Prostate gland (tissue), 2 donors: ENCODE measurements at regions not wholly inside any gene's neighbourhood (a gene's known extent, or its start where the extent isn't known, plus 50 kb on each side); places are given as distances from the start of the nearest gene placed in this dataset.

ENCODE experiments used
- DNase-seq: peaks from one replicate; pipeline ENCODE4 v3.0.0-alpha.2; 2019; ENCODE audit warnings: low spot score
- H3K27ac ChIP-seq, 2 donors: fragments of 200-600 bp; sonication (generic); 2 replicates each; pipeline ENCODE4 v1.5.1; 2017 to 2019
- H3K27me3 ChIP-seq: fragments of 200-600 bp; sonication (generic); replicated peaks from 2 replicates; pipeline ENCODE4 v1.5.1; 2019; ENCODE audit not compliant: insufficient read depth
- H3K36me3 ChIP-seq, 2 donors: fragments of 200-600 bp; sonication (generic); 1 replicate in 1 of 2; 2 replicates in 1 of 2; pipeline versions ENCODE4 v1.5.1 to v1.8.1; 2017 to 2019
- H3K4me1 ChIP-seq: fragments of 200-600 bp; sonication (generic); replicated peaks from 2 replicates; pipeline ENCODE4 v1.5.1; 2019
- H3K4me3 ChIP-seq, 2 donors: fragments of 200-600 bp; sonication (generic); 2 replicates each; pipeline ENCODE4 v1.5.1; 2017 to 2019
- H3K9me3 ChIP-seq: fragments of 200-600 bp; sonication (generic); 2 replicates; pipeline ENCODE4 v1.5.1; 2017
- POLR2A ChIP-seq: fragments of 450-650 bp; IDR thresholded peaks from one replicate; pipeline ENCODE4 v1.6.1; 2016; ENCODE audit warnings: antibody characterized with exemption, mild to moderate bottlenecking
- POLR2AphosphoS5 ChIP-seq: sonication (generic); formaldehyde crosslinking; IDR thresholded peaks from one replicate; pipeline ENCODE4 v1.6.1; 2017; ENCODE audit warnings: antibody characterized with exemption
- WGBS: methylation state at CpG from one replicate; pipeline ENCODE4 v1.1.5; 2018; 5-methylcytosine and 5-hydroxymethylcytosine counted together
- intact Hi-C: fragments of 100-400 bp; cut with DNase I; formaldehyde crosslinking; loops from one replicate; pipeline ENCODE4 v1.14.2; 2022
- TF ChIP-seq, protein P1 (sequence below), 4 experiments: fragments of 200-600 bp in 2 of 4; fragments of 450-650 bp in 2 of 4; sonication (generic) in 2 of 4; IDR thresholded peaks; 1 replicate in 3 of 4; 2 replicates in 1 of 4; pipeline ENCODE4 v1.5.1; 2016 to 2019; ENCODE audit warnings: antibody characterized with exemption in 4 of 4, mild to moderate bottlenecking in 2 of 4, moderate library complexity in 2 of 4

GRCh38 chr4:117793845-117794480, 240.3 kb upstream of the NDST3 start:
- intact Hi-C loops, result no loop called here
- Histone ChIP-seq H3K36me3 (no peaks in the 10 kb centered on the region), H3K9me3 (no peaks in the 10 kb centered on the region), H3K27ac (no peak overlapping the region), H3K4me3 (no peak overlapping the region), H3K27me3 (no peaks in the 10 kb centered on the region), H3K4me1 (no peaks in the 10 kb centered on the region)
- TF ChIP-seq POLR2A, result no peak
- TF ChIP-seq, protein P1, sequence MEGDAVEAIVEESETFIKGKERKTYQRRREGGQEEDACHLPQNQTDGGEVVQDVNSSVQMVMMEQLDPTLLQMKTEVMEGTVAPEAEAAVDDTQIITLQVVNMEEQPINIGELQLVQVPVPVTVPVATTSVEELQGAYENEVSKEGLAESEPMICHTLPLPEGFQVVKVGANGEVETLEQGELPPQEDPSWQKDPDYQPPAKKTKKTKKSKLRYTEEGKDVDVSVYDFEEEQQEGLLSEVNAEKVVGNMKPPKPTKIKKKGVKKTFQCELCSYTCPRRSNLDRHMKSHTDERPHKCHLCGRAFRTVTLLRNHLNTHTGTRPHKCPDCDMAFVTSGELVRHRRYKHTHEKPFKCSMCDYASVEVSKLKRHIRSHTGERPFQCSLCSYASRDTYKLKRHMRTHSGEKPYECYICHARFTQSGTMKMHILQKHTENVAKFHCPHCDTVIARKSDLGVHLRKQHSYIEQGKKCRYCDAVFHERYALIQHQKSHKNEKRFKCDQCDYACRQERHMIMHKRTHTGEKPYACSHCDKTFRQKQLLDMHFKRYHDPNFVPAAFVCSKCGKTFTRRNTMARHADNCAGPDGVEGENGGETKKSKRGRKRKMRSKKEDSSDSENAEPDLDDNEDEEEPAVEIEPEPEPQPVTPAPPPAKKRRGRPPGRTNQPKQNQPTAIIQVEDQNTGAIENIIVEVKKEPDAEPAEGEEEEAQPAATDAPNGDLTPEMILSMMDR (IDR thresholded peaks at IDR 0.05), result no peak
- TF ChIP-seq POLR2AphosphoS5, result no peak
- DNase-seq, result no peak
- 17% methylated on average over 3 of the region's 3 CpGs for WGBS

DNA sequence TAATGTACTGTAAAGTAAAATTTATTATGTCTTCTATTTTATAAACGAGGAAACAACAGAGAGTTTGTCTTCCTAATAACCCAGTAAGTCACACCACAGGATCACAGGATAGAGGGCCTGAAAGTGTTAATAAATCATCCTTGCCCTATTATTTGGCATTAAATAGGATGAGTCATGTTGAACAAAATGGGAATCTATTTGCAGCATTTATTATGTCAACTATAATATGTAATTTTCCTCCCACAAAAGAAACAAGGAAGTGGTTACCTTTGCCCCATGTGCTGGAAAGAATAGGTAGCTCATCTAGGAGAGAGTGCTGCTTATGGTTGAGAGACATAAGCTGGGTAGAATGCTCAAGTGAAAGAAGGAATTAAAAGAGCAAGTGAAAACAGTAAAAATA, 237.6 kb upstream of the NDST3 start:
- WGBS, result 29% methylated on average over 1 of the region's 1 CpG
- no peak overlapping the region for H3K4me3 ChIP-seq
- no peaks in the 10 kb centered on the region for H3K4me1 ChIP-seq
- DNase-seq, result no peak
- no peaks in the 10 kb centered on the region for H3K36me3 ChIP-seq
- no peaks in the 10 kb centered on the region for H3K9me3 ChIP-seq
- TF ChIP-seq POLR2A (no peak), POLR2AphosphoS5 (no peak)
- TF ChIP-seq, protein P1 (IDR thresholded peaks at IDR 0.05), result no peak
- no peak overlapping the region for H3K27ac ChIP-seq
- H3K27me3 ChIP-seq, result no peaks in the 10 kb centered on the region
- intact Hi-C loops, result no loop called here

DNA sequence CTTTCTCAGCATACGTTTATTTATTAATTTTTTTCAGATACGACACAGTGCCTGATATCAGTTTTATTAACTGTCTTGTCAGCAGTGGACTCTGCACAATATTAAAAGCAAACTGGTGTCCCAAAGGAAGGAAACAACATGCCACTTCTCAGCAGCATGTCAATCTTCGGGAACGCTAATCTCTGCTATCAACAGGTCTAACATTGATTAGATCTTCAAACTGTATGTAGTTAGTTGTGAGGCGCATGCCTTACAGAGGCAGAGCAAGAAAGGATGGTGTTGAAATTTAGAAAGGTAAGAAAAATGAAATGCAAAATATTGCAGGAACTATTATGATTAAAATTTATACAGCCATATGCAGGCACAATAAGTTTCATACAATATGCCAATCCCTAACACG, 233.7 kb upstream of the NDST3 start:
- Histone ChIP-seq H3K4me3 (no peak overlapping the region), H3K4me1 (no peaks in the 10 kb centered on the region), H3K27ac (no peak overlapping the region), H3K9me3 (no peaks in the 10 kb centered on the region), H3K27me3 (no peaks in the 10 kb centered on the region), H3K36me3 (no peaks in the 10 kb centered on the region)
- intact Hi-C loops, result no loop called here
- TF ChIP-seq POLR2AphosphoS5, result no peak
- no peak for TF ChIP-seq POLR2A
- TF ChIP-seq, protein P1 (IDR thresholded peaks at IDR 0.05), result no peak
- 87% methylated on average over 6 of the region's 6 CpGs for WGBS
- no peak for DNase-seq

- H3K27me3 ChIP-seq, result no peaks in the 10 kb centered on the region
- no peak for DNase-seq
- no peaks in the 10 kb centered on the region for H3K9me3 ChIP-seq
- intact Hi-C loops, result no loop called here
- no peak overlapping the region for H3K27ac ChIP-seq
- H3K4me3 ChIP-seq, result no peak overlapping the region
- 52% methylated on average over 2 of the region's 2 CpGs for WGBS
- H3K36me3 ChIP-seq, result no peaks in the 10 kb centered on the region
- TF ChIP-seq POLR2AphosphoS5 (no peak), POLR2A (no peak)
- TF ChIP-seq, protein P1 (IDR thresholded peaks at IDR 0.05), result no peak
- H3K4me1 ChIP-seq, result no peaks in the 10 kb centered on the region
These were observed 232.5 kb upstream of the NDST3 start for GRCh38 chr4:117801756-117802155.

- no peaks in the 10 kb centered on the region for H3K36me3 ChIP-seq
- intact Hi-C loops, result no loop called here
- H3K9me3 ChIP-seq, result no peaks in the 10 kb centered on the region
- H3K27me3 ChIP-seq, result no peaks in the 10 kb centered on the region
- H3K4me1 ChIP-seq, result no peaks in the 10 kb centered on the region
- no peak overlapping the region for H3K27ac ChIP-seq
- no peak overlapping the region for H3K4me3 ChIP-seq
- WGBS, result 92% methylated on average over 1 of the region's 1 CpG
- TF ChIP-seq POLR2A (no peak), POLR2AphosphoS5 (no peak)
- TF ChIP-seq, protein P1 (IDR thresholded peaks at IDR 0.05), result no peak
- no peak for DNase-seq
These were observed 222.6 kb upstream of the NDST3 start for GRCh38 chr4:117811731-117812130.
